ENCODE measurements at regions not wholly inside any gene's neighbourhood (a gene's known extent, or its start where the extent isn't known, plus 50 kb on each side); places are given as distances from the start of the nearest gene placed in this dataset.

DNA sequence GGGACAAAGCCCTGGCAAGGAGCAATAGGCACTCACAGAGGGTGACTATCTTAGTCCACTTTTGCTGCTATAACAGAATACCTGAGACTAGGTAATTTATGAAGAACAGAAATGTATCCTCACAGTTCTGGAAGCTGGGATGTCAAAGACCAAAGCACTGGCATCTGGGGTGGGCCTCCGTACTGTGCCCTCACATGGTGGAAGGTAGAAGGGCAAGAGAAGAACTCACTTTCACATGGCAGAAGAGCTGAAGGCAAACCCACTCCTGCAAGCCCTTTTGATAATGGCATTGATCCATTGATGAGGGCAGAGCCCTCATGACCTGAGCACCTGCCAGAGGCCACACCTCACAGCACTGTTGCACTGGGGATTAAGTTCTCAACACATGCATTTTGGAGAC, 173.4 kb upstream of the C2CD4B start:
- TF ChIP-seq CTCF (IDR thresholded peaks at IDR 0.05; ENCODE audit: partially characterized antibody, unreplicated experiment): no peak

DNA sequence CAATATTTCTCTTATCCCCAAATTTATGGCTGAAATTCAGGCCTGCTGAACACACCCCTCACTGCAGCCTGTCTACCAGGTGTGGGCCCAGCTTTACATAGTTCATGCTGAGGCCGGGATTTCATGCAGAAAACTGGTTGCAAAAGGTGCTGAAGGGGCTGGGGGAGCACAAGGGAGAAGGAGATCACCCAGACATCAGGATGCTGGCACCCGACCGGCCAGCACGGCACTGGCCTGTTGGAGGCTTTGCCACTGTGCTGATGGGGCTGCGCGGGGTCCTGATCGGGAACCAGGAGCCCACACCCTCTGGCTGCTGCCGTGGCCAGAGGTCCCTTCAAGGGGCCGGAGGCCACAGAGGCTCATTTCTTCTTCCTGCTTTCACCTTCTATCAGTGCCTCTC, 177.9 kb upstream of the C2CD4B start:
- Mint-ChIP-seq H3K4me3 (ENCODE audit: unreplicated experiment) (no peak overlapping the region), H3K36me3 (ENCODE audit: unreplicated experiment) (no peaks in the 10 kb centered on the region), H3K9me3 (ENCODE audit: unreplicated experiment) (peaks cover 2% of the 10 kb centered on the region), H3K27ac (ENCODE audit: unreplicated experiment) (no peak overlapping the region), H3K4me1 (ENCODE audit: low read depth, unreplicated experiment) (peaks cover 3% of the 10 kb centered on the region), H3K27me3 (ENCODE audit: unreplicated experiment) (no peaks in the 10 kb centered on the region)
- TF ChIP-seq CTCF (IDR thresholded peaks at IDR 0.05; ENCODE audit: partially characterized antibody, unreplicated experiment): no peak
- DNase-seq: no peak

More for the DNA sequence above, 173.4 kb upstream of the C2CD4B start:
- no peaks in the 10 kb centered on the region for H3K27me3 Mint-ChIP-seq (ENCODE audit: unreplicated experiment)
- peaks cover 5% of the 10 kb centered on the region for H3K36me3 Mint-ChIP-seq (ENCODE audit: unreplicated experiment)
- no peaks in the 10 kb centered on the region for H3K4me1 Mint-ChIP-seq (ENCODE audit: low read depth, unreplicated experiment)
- H3K4me3 Mint-ChIP-seq (ENCODE audit: unreplicated experiment): no peak overlapping the region
- no peak for DNase-seq
- H3K9me3 Mint-ChIP-seq (ENCODE audit: unreplicated experiment): peaks cover 4% of the 10 kb centered on the region
- H3K27ac Mint-ChIP-seq (ENCODE audit: unreplicated experiment): peak overlapping the region; percentile 33

- TF ChIP-seq CTCF (IDR thresholded peaks at IDR 0.05; ENCODE audit: partially characterized antibody, unreplicated experiment): no peak
- Mint-ChIP-seq H3K4me3 (ENCODE audit: unreplicated experiment) (no peak overlapping the region), H3K27me3 (ENCODE audit: unreplicated experiment) (no peaks in the 10 kb centered on the region), H3K27ac (ENCODE audit: unreplicated experiment) (no peak overlapping the region), H3K36me3 (ENCODE audit: unreplicated experiment) (no peaks in the 10 kb centered on the region), H3K9me3 (ENCODE audit: unreplicated experiment) (peaks cover 2% of the 10 kb centered on the region), H3K4me1 (ENCODE audit: low read depth, unreplicated experiment) (peaks cover 3% of the 10 kb centered on the region)
- DNase-seq: no peak
These were observed 178.3 kb upstream of the C2CD4B start for GRCh38 chr15:62343397-62343796.

- Mint-ChIP-seq H3K9me3 (ENCODE audit: unreplicated experiment) (peaks cover 2% of the 10 kb centered on the region), H3K36me3 (ENCODE audit: unreplicated experiment) (no peaks in the 10 kb centered on the region), H3K4me3 (ENCODE audit: unreplicated experiment) (peak overlapping the region; percentile 75), H3K4me1 (ENCODE audit: low read depth, unreplicated experiment) (peaks cover 3% of the 10 kb centered on the region), H3K27me3 (ENCODE audit: unreplicated experiment) (no peaks in the 10 kb centered on the region), H3K27ac (ENCODE audit: unreplicated experiment) (no peak overlapping the region)
- TF ChIP-seq CTCF (IDR thresholded peaks at IDR 0.05; ENCODE audit: partially characterized antibody, unreplicated experiment): peak; percentile 66
- DNase-seq: peak; percentile 30
These were observed 179.9 kb upstream of the C2CD4B start for GRCh38 chr15:62344806-62345539.

GRCh38 chr15:62346168-62346567, 181.1 kb upstream of the C2CD4B start:
- H3K4me3 Mint-ChIP-seq (ENCODE audit: unreplicated experiment): no peak overlapping the region
- H3K27me3 Mint-ChIP-seq (ENCODE audit: unreplicated experiment): no peaks in the 10 kb centered on the region
- H3K36me3 Mint-ChIP-seq (ENCODE audit: unreplicated experiment): no peaks in the 10 kb centered on the region
- H3K9me3 Mint-ChIP-seq (ENCODE audit: unreplicated experiment): peaks cover 2% of the 10 kb centered on the region
- TF ChIP-seq CTCF (IDR thresholded peaks at IDR 0.05; ENCODE audit: partially characterized antibody, unreplicated experiment): no peak
- no peak for DNase-seq
- no peak overlapping the region for H3K27ac Mint-ChIP-seq (ENCODE audit: unreplicated experiment)
- H3K4me1 Mint-ChIP-seq (ENCODE audit: low read depth, unreplicated experiment): peaks cover 3% of the 10 kb centered on the region

All from glutamatergic neuron (in vitro differentiated cells).